Putamen (tissue), 1 donor: ENCODE measurements at regions not wholly inside any gene's neighbourhood (a gene's known extent, or its start where the extent isn't known, plus 50 kb on each side); places are given as distances from the start of the nearest gene placed in this dataset.
A peak's percentile ranks its signal among the peaks of the same experiment; 100 is the strongest.

Source experiments
- DNase-seq: peaks from one replicate; pipeline ENCODE4 v3.0.0-alpha.2; 2016; ENCODE audit warnings: low spot score

DNA sequence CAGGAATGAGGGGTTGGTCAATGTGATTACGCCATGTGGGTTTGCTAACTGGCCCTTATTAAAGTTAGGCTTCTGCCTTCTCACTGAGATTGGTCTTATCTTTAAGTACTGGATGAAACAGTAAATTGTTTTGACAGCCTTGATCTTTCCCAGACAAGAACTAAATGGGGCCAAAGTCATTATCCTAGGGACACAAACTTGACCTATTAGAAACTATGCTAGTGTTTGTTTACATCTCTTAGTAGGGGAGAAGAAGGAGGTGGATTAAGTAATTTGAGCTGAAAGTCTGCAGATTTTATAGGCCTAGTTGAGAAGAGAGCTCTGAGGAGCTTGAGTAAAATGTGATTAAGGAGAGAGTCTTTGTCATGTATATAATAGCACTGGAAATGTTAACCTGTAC, 386.9 kb downstream of the HTR7 start:
- DNase-seq, result no peak

DNA sequence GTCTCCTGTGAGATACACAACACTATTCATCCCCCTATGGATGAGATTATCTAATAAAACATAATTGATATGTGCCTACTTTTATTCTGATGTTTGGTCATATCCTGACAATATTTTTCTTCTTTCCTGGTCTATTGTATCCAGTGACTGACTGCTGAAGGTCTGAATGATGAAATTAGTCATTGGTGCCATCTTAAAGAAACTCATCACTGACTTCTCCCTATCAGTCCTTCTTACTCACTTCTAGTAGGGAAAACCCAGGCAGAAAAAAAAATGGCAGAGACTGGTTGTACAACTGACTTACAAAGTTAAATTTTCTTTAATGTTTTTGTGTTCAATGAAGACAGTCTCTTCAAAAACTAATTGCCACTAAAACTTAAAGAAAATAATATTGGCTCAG, 377.4 kb downstream of the HTR7 start:
- no peak for DNase-seq

DNA sequence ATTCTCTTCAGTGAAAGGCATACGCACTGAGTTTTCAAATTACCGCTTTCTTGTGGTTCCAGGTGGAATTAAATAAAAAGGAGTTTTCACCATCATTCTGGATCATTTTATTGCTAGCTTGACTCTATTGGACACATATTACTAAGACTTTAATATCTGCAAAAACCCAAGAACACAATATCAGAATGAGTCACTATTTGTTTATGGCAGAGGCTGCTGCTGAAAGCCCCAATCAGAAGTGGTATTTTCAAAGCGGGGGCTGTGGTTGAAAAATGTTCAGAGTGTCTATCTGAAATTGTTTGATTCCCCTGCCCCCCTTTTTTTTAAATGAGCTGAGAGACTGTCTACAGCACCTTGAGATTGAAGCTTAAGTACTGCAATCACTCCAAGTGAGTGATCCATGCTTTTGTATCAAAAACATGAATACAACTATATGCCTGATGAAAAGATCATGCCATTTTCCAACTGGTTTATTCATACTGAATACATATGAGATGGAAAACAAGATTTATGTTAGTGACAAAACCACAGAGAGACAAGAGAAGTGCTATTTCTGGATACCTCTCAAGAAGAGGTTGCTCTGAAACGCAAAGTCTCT, 376.4 kb downstream of the HTR7 start:
- no peak for DNase-seq

DNA sequence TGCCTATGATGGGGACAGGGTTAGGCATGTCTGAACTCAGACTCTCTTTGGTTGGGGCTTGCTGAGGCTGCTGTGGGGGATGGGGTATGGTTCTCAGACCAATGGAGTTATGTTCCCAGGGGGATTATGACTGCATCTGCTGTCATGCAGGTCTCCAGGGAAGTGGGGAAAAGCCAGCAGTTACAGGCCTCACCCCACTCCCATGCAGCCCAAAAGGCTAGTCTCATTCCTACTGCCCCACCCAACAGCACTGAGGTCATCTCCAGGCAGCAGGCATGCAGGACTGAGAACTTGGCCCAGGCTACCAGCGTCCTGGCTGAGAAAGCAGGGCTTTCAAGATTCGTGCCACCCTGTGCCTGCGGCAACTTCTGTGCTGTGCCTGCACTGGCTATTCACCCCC, 373.3 kb downstream of the HTR7 start:
- DNase-seq, result no peak

DNA sequence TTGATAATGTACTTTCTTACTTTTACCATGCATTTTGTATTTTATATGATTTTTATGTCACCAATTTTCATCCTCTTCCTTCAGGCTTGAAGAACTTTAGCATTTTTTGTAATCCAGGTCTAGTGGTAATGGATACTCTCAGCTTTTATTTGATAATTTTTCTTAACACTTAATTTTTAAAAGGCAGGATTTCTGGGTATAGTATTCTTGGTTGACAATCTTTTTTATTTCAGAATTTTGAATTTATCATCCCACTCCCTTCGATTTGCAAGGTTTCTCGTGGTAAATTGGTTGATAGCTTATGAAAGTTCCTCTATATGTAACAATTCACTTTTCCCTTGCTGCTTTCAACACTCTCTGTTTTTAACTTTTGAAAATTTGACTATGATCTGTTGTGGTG, 363.7 kb downstream of the HTR7 start:
- no peak for DNase-seq

DNA sequence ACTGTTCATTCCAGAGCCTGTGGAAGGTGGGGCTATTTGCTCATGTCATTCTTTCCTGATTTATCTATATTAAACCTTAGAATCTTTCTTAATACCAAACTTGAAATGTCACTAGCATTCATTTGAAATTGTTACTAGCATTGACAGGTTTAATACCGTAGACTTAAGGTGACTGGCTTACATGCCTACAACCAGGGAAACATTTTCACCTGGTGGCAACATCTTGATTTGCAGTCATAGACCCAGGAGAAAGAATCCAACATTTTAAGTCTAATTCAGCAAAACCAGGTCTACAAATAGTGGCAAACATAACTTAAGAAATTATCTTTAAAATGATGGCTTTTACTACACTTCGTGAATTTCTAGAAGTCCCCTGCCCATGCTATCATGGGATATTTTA, 353.7 kb downstream of the HTR7 start:
- no peak for DNase-seq

DNA sequence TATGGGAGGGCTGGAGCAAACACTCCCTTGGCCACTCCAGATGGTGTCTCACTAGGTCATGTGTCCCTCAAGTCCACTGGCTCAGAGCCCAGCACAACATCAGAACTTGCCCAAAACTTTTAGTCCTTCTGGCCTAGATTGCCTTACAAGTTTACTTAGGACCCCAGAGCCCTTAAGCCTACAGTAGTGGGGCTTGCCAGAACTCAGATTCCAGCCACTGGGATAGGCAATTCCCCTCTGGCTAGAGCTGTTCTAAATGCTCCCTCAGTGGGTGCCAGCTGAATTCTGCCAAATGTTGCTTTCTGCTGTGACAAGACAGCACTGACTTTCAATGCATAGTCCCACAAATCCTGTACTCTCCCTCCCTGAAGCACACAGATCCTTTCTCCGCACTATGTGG, 331.1 kb downstream of the HTR7 start:
- no peak for DNase-seq

DNA sequence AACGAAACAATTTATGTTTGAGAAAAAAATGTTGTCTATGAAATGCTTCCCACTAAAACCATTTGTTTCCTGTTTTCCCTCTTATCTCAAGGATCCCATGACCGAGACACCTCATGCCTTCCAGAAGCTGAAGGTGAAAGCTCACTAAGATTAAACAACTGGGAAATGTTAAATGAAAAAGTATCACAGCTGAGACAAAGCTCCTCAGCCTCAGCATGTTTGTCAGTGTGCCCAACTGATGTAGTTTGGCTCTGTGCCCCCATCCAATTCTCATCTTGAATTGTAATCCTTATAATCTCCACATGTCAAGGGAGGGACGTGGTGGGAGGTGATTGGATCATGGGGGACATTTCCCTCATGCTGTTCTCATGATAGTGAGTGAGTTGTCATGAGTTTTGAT, 327.3 kb downstream of the HTR7 start:
- no peak for DNase-seq

DNA sequence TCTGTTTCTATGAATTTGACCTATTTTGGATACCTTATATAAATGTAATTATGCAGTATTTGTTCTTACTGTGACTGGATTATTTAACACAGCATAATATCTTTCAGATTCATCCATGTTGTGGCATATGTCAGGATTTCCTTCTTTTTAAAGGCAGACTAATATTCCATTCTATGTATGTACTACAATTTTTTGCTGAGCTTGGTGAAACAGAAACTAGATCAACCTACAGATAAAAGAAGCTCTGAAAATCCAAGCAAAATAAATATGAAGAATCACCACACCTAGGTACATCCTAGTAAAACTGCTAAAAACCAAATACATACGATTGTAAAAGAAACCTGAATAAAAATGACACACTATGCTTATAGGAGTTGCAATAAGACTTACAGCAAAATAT, 300.5 kb downstream of the HTR7 start:
- no peak for DNase-seq

DNA sequence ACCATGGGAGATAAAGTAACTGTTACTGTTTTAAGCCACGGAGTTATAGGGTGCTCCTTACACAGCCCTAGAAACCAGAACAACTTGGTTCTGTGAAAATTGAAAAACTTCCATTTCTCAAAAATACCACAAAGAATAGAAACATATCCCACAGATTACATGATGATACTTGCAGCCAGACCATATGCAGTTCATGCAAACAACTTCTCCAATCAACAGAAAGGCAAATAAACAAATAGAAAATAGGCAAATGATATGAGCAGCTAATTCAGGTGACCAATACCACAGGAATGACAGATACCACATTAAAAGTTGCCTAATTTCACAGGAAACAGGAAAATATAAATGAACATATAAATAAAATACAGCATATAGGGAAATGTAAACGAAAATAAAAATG, 297.5 kb downstream of the HTR7 start:
- no peak for DNase-seq

DNA sequence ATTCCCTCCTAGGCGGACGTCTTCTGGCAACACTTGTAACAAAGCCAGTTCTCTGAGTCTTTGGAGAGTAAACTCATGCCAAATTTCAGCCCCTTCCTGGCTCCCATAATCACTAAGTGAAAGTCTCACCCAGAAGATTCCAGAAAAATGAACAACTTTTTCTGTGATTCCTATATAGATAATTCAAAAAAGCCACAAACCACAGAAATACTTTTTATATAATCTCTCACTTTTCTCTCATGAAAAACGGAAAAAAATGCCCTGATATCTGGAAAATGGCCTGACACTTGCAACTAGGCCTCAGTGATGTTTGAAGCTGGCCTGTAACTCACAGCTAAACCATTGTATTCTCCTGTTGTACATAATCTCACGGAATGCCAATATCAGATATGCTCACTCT, 296.2 kb downstream of the HTR7 start:
- no peak for DNase-seq

DNA sequence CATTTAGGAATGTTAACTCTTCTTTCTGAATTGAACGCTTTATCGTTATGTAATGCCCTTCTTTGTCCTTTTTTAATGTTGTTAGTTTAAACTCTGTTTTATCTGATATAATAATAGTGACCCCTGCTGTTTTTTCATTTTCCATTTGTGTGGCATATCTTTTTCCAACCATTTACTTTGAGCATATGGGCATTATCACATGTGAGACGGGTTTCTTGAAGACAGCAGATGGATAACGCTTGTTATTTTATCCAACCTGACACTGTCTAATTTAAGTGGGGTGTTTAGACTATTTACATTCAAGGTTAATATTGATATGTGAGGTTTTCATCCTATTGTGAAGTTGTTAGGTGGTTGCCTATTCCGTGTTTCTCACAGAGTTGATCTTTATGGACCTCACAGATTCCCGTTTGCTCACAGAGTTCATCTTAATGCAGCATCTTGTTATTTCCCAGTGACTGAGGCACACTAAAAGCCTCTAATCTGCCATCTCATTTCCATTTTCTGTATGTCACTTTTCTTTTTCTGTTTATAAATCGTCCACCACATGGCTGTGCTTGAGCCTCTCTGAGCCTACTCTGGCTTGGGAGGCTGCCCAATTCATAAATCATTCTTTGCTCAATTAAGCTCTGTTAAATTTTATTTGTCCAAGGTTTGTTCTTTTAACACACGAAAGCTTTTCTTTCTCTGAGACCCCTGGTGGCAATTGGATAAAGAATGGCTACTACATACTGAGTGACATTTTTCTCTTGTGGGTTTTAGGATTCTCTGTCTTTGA, 286.2 kb downstream of the HTR7 start:
- DNase-seq, result no peak

DNA sequence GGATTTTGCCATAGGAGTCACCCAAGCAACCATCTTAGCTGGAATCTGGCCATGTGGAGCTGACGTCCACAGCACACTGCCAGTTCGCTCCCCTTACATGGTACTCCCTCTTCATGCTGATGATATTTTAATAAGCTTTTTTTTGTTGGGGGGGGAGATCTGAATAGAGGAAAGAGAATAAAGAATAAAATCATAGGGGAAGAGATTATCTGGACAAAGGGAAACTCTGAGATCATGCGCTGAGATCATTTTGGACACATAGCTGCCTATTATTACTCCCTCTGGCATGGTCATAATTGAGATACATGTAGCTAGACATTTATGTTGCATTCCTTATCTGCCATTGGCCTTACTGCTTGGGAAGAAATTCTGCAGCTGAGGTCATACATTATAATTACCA, 282.7 kb downstream of the HTR7 start:
- no peak for DNase-seq

DNA sequence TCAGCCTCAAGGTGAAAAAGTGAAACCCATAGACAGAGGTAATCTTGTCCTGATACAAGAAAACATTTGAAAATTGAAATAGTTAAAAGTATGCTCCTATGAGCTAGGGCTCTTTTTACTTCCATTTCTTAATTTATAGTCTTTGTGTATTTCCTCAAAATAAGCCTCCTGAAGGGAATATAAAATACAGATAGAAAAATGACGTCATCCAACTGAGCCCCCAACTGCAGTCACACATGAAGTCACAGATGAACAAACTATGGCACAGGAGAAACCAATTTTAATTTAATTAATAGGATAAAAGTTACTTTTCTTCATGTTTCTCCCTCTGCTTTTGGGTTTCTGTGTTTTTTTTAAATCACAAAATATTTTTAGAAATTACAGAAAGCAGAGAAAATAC, 280.3 kb downstream of the HTR7 start:
- DNase-seq, result no peak

DNA sequence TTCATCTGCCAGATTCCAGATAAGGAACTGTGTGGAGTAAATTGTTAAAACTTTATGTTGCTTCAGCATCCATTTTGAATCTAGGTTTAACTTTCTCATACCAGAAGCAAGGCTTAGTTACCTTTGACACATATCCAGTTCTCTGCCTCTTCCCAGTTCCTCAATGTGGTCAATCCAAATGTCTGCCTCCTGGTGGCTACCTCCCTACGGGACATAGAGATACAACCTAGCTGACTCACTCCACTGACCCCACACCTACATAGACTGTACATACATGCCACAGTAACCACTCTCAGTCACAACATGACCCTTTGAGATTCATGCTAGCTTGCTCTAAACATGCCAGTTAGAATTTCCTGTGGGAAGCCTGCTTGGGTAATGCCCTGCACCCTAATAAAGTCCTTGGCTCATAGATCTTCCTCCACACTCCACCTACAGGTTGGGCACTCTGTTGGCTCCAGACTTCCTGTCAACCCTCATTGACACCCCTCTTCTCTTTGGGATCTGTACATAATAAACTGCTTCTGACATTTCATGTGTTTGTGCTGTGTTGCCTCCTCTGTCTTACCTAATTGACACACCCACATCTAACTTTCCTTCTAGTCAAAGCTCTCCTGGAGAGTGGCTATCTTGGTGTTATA, 278.1 kb downstream of the HTR7 start:
- DNase-seq, result no peak

DNA sequence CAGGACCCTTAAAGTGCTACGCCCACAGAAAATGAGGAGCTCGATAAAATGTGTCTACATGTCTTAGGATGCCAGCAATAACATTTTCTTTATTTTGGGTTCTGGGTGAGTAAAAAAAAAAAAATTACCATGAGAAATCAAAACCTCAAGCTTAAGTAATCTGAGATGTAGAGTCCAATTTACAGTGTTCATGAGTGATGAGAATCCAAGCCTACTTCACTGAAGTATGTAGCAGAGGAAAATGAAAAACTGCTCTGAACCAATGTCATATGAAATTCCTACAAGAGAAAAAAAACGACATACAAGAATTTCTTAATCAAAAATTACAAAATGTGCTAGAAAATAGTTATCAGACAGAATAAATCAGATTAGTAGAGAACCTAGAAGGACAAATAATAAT, 274.4 kb downstream of the HTR7 start:
- no peak for DNase-seq

DNA sequence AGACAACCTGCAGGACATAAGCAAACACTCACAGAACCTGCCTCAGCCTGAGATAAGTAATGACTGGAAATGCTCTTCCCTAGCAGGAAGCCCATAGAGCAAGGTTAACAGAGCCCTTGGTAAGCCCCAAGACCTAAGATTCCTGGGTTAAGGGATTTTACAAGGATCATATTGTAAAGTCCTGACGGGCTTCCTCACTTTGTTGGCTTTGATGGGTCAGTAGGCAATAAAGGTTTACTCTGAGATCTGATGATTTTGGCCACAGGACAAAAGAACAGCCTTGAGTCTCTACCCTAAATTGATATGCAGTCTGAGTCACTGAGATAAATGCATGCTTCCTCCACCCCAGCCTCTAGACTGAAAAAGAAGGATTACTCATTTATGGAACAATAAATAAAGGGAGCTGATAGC, 270.8 kb downstream of the HTR7 start:
- no peak for DNase-seq

DNA sequence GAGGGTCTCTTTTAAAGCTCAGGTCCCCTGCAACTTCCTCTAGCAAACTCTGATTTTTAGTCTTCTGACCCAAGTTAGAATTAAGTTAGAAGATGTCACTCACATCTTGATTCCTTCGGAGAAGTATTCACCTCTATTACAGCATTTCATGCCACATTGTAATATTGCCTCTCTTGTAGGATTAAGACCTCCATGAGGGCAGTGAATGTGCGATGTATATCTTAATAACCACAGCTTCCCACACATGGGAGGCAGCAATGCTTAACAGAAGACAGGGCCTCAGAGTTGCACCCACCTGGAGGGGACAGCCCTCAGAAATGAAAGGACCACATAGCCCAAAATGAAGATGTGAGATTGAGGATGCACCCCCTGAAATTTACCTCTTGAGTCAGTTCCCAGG, 270.3 kb downstream of the HTR7 start:
- DNase-seq, result no peak

DNA sequence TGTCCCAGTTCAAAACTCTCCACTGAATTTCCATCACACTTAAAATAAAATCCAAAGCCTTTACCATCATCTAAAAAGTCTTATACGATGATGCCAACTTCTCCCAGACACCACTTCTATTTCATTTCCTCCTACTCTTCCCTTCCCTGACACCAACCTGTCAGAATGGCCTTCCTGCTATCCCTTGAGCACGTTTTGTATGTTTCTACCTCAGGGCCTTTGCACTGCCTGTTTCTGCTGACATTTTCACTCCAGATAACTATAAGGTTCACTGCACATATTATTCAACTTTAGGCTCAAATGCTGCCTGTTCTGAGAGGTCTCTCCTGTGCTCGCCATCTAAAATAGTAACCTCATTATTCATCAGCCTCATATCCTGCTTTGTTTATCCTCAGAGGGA, 269.6 kb downstream of the HTR7 start:
- DNase-seq, result no peak

DNA sequence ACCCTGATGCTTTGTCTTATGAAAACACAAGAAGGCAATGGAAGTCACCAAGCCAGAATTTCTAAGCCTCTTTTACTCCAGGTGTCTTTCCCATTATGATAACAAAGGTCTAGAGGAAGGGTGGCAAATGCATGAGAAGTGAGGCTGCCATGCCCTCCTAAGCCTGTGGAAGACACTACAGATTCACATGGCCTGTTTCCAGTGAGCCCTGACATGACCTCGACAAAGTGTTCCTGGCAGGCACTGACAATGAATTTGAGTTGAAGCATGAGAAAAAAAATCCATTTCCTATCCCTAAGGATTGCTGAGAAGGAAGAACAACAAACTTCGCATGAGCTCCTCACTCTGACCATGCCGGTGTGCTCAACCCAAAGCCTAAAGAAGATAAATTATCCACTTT, 268.0 kb downstream of the HTR7 start:
- DNase-seq, result no peak

DNA sequence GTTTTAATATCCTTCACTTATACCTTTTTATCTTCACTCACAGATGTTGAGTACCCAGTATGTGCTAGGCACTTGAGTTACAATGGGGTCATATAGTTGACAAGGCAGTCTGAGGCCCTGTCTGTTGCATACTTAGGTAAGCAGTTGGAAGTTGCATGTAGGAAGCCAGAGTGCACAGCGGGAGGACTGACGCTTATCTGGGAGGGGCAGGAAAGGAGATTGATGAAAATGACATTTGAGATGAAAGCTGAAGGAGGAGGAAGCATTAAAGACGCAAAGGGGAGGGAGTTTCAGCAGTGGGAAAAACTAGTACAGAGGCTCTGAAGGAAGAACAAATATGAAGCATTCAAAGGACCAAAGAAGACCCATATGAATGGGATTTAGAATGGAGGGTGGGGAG, 266.2 kb downstream of the HTR7 start:
- no peak for DNase-seq

DNA sequence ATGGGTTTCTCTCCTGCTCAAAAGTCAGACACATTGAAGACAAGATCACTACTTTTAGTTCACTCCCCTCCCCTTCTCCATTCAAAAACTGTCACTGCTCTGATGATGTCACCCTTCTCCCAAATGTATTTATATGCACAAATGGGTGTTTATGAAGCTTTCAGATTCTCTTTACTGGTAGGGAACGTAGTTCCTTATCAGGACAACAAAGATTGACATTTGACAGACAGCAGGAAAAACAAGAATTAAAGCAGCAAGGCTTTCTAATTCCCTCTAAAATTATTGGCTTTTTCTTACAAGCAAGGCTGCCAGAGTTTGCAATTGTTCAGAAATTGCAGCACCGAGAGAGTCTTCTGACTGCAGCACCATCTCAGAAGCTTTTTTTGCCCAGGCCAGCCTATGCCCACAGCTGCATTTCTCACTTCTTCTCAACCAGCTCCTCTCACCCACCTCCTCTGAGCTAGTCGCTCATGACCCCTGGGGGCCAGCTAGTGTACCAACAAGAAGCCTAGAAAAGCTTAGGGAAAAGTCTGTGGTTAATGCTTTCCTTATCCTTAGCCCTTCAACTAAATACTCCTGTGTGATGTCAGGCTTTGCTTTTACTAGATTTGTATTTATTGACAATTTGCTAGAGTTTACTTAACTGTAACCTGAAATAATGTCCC, 265.1 kb downstream of the HTR7 start:
- peak; percentile 10 for DNase-seq

DNA sequence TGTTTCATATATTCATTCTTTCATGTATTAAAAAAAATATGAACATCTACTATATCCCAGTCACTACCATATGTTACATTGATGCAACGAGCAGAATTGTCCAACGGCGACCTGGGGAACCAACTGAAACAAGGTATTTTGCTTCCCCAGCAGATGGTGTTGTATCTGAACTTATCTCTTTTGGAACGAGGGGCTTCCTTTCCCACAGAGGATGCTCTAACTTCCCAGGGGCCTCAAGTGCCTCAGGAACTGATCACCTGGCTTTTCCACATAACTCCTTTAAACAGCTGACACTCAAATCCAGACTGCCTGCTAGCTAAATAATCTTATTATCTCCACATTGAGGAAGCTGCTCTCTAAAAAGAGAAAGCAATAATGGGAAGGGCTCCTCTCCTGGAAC, 259.3 kb downstream of the HTR7 start:
- no peak for DNase-seq
